HAP-1 (cell line): ENCODE measurements at regions not wholly inside any gene's neighbourhood (a gene's known extent, or its start where the extent isn't known, plus 50 kb on each side); places are given as distances from the start of the nearest gene placed in this dataset.
"Not testable (repeated sequence)": the region's sequence is repeated elsewhere in the genome, so short reads cannot be mapped to it uniquely, and the experiment has no call there.

ENCODE experiments used
- DNase-seq, 2 experiments: peaks; one replicate each; pipeline ENCODE4 v3.0.0-alpha.2; 2016 to 2020; ENCODE audit warnings: low spot score in 2 of 2
- H3K27me3 ChIP-seq: fragments of 250-450 bp; sonication (Bioruptor Pico); 2 replicates; pipeline ENCODE4 v1.5.1; 2020; ENCODE audit warnings: low read depth, mild to moderate bottlenecking, moderate library complexity
- H3K36me3 ChIP-seq: fragments of 250-450 bp; sonication (Bioruptor Pico); replicated peaks from 2 replicates; pipeline ENCODE4 v1.5.1; 2020; ENCODE audit warnings: mild to moderate bottlenecking
- H3K4me1 ChIP-seq: fragments of 250-450 bp; sonication (Bioruptor Pico); 2 replicates; pipeline ENCODE4 v1.5.1; 2020; ENCODE audit warnings: mild to moderate bottlenecking
- H3K4me3 ChIP-seq: fragments of 250-450 bp; sonication (Bioruptor Pico); 2 replicates; pipeline ENCODE4 v1.5.1; 2020; ENCODE audit warnings: mild to moderate bottlenecking, moderate library complexity
- H3K9me3 ChIP-seq: fragments of 250-450 bp; sonication (Bioruptor Pico); 2 replicates; pipeline ENCODE4 v1.5.1; 2020; ENCODE audit warnings: mild to moderate bottlenecking, moderate library complexity
- in situ Hi-C: fragments of 300-500 bp; cut with MboI; formaldehyde crosslinking; loops from 3 replicates; pipeline ENCODE4 v1.14.3; 2020; ENCODE audit warnings: low sequenced_read_pairs, inconsistent platforms, mixed read lengths

DNA sequence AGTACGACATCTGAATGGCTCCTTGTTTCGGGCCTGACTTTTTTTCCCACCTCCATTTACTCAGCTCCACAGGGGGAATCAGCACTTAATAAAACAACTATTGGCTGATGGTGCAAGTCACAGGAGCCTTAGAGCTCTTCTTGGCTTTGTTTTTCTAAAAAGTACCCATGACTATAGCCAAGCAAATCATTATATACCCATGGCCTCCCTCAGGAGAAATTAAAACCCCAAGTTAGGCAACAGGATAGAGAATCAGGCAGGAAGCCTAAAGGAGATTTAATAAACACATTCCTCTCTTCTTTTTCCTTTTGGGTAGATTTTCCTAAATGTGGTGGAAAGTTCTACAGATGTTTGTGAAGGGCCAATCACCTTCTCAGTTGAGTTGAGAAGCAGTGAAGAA is 91.9 kb upstream of the RBPJ start:
- DNase-seq: no peak
- in situ Hi-C loops: no loop called here
- no peak overlapping the region for H3K4me3 ChIP-seq
- no peaks in the 10 kb centered on the region for H3K27me3 ChIP-seq
- H3K4me1 ChIP-seq: no peaks in the 10 kb centered on the region
- no peaks in the 10 kb centered on the region for H3K9me3 ChIP-seq
- H3K36me3 ChIP-seq: no peaks in the 10 kb centered on the region

DNA sequence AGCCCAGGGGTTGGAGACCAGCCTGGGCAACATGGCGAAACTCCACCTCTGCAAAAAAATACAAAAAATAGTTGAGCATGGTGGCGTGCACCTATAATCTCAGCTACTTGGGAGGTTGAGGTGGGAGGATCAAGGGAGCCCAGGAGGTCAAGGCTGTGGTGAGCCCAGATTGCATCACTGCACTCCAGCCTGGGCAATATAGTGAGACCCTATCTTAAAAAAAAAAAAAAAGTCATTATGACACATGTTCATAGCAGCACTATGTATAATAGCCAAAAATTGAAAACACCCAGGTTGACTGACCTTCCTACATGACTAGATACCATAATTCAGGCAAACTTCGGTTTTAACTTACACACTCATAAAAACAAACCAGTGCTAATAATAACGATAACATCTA is 90.8 kb upstream of the RBPJ start:
- H3K36me3 ChIP-seq: no peaks in the 10 kb centered on the region
- H3K27me3 ChIP-seq: no peaks in the 10 kb centered on the region
- no peaks in the 10 kb centered on the region for H3K4me1 ChIP-seq
- in situ Hi-C loops: no loop called here
- no peaks in the 10 kb centered on the region for H3K9me3 ChIP-seq
- no peak for DNase-seq
- no peak overlapping the region for H3K4me3 ChIP-seq

DNA sequence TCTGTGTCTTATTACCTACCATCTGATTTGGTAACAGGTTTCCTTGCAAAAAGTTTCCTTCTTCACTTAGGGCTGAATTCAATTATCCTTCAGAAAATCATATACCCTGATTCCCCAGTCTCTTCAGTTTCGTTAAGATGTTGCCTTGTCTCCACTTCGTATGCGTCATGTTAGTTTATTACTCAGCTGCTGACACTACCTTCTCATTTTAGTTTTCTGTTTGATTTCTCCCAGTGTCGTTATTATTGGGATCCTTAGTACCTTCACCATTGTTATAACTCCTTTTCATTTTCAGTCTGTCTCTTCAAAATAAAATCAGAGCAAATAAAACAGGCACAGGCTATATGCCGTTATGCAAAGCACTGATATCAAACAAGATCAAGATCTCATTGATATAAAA is 87.5 kb upstream of the RBPJ start:
- H3K4me3 ChIP-seq: no peak overlapping the region
- H3K27me3 ChIP-seq: no peaks in the 10 kb centered on the region
- no peaks in the 10 kb centered on the region for H3K36me3 ChIP-seq
- in situ Hi-C loops: no loop called here
- H3K4me1 ChIP-seq: peaks cover under 1% of the 10 kb centered on the region; the same call in 1 of the 2 replicates
- DNase-seq: no peak
- H3K9me3 ChIP-seq: no peaks in the 10 kb centered on the region

DNA sequence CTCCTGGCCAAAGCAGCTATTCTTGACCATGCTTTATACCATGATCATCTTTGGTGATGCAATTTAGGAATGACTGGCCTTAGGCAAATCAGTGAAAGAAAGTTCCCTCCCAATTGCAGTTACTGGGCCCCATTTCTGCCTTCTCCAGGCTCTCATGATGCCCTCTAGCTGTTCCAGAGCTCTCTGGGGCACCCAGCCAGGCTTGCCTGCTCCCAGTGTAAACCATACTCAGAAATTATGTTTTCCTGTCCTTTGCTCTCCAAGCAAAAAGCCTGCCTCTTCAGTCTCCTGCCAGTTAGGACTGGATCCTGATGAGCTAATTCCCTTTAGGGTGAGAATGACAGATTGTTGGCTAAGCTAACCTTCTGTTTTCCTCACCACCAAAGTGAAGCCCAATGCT is 85.3 kb upstream of the RBPJ start:
- in situ Hi-C loops: no loop called here
- no peak for DNase-seq
- no peaks in the 10 kb centered on the region for H3K27me3 ChIP-seq
- H3K4me1 ChIP-seq: peaks cover 13% of the 10 kb centered on the region
- no peaks in the 10 kb centered on the region for H3K9me3 ChIP-seq
- no peaks in the 10 kb centered on the region for H3K36me3 ChIP-seq
- H3K4me3 ChIP-seq: no peak overlapping the region

GRCh38 chr4:26237916-26238315 is 82.9 kb upstream of the RBPJ start:
- no peak overlapping the region for H3K4me3 ChIP-seq
- no peak for DNase-seq
- no peaks in the 10 kb centered on the region for H3K36me3 ChIP-seq
- H3K4me1 ChIP-seq: peaks cover 13% of the 10 kb centered on the region
- H3K9me3 ChIP-seq: no peaks in the 10 kb centered on the region
- H3K27me3 ChIP-seq: no peaks in the 10 kb centered on the region
- in situ Hi-C loops: no loop called here

GRCh38 chr4:26238426-26238777 is 82.4 kb upstream of the RBPJ start:
- in situ Hi-C loops: no loop called here
- Histone ChIP-seq H3K4me1 (peaks cover 13% of the 10 kb centered on the region), H3K9me3 (no peaks in the 10 kb centered on the region), H3K4me3 (no peak overlapping the region), H3K36me3 (no peaks in the 10 kb centered on the region), H3K27me3 (no peaks in the 10 kb centered on the region)
- no peak for DNase-seq

DNA sequence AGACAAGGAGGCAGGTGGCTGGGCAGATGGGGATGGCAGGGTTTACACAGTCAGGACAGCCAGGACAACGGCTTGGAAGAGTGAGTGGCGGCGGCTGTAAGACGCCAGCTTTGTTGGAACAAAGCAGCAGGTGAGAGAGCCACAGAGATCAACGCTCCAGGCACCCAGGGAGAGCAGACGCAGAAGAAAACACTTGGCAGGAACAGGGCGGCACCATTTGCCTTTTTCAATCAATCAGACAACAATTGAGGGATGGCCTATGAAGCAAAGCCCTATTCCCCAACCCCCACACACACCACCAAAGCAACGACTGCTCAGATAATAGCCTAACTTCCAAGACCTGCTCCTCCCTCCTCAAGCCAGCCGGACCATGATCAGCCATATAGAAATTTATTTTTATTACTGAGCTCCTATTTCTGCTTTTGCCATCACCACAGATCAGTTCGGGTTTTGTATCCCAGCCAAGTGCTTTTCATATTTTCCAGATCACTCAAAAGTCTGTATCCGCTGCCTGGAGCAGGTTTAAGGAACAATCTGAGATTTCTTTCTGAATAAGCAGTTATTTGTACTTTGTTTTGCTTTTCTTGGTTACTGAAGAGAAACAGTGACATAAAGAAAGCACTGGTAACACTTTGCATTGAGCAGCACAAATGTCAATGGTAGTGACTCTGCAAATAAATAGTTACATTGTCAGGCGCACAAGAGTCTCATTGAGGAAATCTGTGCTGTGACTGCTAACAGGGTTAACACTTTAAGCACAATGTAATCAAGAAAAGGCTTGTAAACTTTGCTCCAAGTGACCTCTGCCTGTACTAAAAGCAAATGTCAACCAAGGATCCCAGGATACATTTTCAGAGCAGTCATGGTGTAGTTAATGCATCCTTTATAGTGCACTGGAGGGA is 81.8 kb upstream of the RBPJ start:
- no peak overlapping the region for H3K4me3 ChIP-seq
- in situ Hi-C loops: no loop called here
- H3K9me3 ChIP-seq: no peaks in the 10 kb centered on the region
- peaks cover 13% of the 10 kb centered on the region for H3K4me1 ChIP-seq
- no peaks in the 10 kb centered on the region for H3K36me3 ChIP-seq
- no peaks in the 10 kb centered on the region for H3K27me3 ChIP-seq
- DNase-seq: peak; percentile 8 to 48

DNA sequence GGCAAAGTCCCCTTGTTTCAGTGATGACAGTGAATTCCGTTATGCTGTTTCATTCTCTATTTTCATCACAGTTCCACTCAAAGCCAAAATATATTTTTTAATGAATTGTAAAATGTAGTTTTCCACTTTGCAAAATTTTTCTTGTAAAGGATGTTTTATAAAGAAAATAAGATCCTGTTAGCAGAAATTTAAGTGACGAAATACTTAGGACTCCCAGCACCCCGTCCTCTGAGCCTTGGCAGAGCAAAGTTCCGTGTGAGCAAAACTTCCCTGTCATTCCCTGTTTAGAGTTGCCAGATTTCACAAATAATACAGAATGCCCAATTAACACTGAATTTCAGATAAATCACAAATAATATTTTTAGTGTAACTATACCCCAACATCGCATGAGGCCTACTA is 81.0 kb upstream of the RBPJ start:
- peaks cover 13% of the 10 kb centered on the region for H3K4me1 ChIP-seq
- in situ Hi-C loops: no loop called here
- no peak overlapping the region for H3K4me3 ChIP-seq
- H3K9me3 ChIP-seq: no peaks in the 10 kb centered on the region
- H3K27me3 ChIP-seq: no peaks in the 10 kb centered on the region
- no peak for DNase-seq
- no peaks in the 10 kb centered on the region for H3K36me3 ChIP-seq

GRCh38 chr4:26241179-26241578 is 79.6 kb upstream of the RBPJ start:
- no peak overlapping the region for H3K4me3 ChIP-seq
- in situ Hi-C loops: no loop called here
- peaks cover 13% of the 10 kb centered on the region for H3K4me1 ChIP-seq
- no peaks in the 10 kb centered on the region for H3K36me3 ChIP-seq
- DNase-seq: no peak
- no peaks in the 10 kb centered on the region for H3K9me3 ChIP-seq
- no peaks in the 10 kb centered on the region for H3K27me3 ChIP-seq

DNA sequence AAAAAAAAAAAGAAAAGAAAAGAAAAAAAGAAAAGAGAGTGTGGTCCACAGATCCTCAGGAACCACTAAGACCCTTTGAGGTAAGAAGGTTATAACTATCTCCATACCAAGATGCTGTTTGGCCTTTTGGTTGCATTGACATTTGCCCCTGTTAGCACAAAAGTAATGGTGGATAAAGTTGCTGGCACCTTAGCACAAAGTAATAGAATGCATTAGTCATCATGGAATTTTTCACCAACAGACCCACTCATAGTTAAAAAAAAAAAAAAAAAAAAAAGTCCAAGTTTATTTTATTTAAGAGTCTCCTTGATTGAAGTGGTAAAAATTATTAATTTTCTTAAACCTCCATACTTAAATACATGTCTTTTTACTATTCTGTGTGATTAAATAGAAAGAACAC is 78.4 kb upstream of the RBPJ start:
- in situ Hi-C loops: no loop called here
- Histone ChIP-seq H3K27me3 (no peaks in the 10 kb centered on the region), H3K4me1 (peaks cover 13% of the 10 kb centered on the region), H3K36me3 (no peaks in the 10 kb centered on the region), H3K9me3 (no peaks in the 10 kb centered on the region), H3K4me3 (no peak overlapping the region)
- no peak for DNase-seq

DNA sequence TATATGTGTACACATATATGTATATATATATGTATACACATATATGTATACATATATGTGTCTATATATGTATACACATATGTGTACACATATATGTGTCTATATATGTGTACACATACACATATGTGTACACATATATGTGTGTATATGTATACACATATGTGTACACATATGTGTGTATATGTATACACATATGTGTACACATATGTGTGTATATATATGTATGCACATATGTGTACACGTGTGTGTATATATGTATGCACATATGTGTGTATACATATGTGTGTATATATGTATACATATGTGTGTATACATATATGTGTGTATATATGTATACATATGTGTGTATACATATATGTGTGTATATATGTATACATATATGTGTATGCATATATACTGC is 76.7 kb upstream of the RBPJ start:
- H3K4me3 ChIP-seq, H3K4me1 ChIP-seq, H3K9me3 ChIP-seq, H3K27me3 ChIP-seq, H3K36me3 ChIP-seq, in situ Hi-C loops, DNase-seq: not testable (repeated sequence)

GRCh38 chr4:26248647-26249046 is 72.2 kb upstream of the RBPJ start:
- DNase-seq: no peak
- Histone ChIP-seq H3K4me3 (no peak overlapping the region), H3K36me3 (no peaks in the 10 kb centered on the region), H3K4me1 (no peaks in the 10 kb centered on the region), H3K27me3 (no peaks in the 10 kb centered on the region), H3K9me3 (no peaks in the 10 kb centered on the region)
- in situ Hi-C loops: no loop called here

- DNase-seq: no peak
- Histone ChIP-seq H3K36me3 (no peaks in the 10 kb centered on the region), H3K4me1 (no peaks in the 10 kb centered on the region), H3K27me3 (no peaks in the 10 kb centered on the region; the same call in 1 of the 2 replicates), H3K9me3 (no peaks in the 10 kb centered on the region), H3K4me3 (no peak overlapping the region)
- in situ Hi-C loops: no loop called here
Measured at GRCh38 chr4:26252349-26253025, 68.3 kb upstream of the RBPJ start.

- Histone ChIP-seq H3K9me3 (no peaks in the 10 kb centered on the region), H3K36me3 (no peaks in the 10 kb centered on the region), H3K27me3 (no peaks in the 10 kb centered on the region; the same call in 1 of the 2 replicates), H3K4me1 (no peaks in the 10 kb centered on the region), H3K4me3 (no peak overlapping the region)
- in situ Hi-C loops: no loop called here
- DNase-seq: no peak
Measured at GRCh38 chr4:26253968-26254367, 66.8 kb upstream of the RBPJ start.
